ENCODE measurements at regions not wholly inside any gene's neighbourhood (a gene's known extent, or its start where the extent isn't known, plus 50 kb on each side); places are given as distances from the start of the nearest gene placed in this dataset.

DNA sequence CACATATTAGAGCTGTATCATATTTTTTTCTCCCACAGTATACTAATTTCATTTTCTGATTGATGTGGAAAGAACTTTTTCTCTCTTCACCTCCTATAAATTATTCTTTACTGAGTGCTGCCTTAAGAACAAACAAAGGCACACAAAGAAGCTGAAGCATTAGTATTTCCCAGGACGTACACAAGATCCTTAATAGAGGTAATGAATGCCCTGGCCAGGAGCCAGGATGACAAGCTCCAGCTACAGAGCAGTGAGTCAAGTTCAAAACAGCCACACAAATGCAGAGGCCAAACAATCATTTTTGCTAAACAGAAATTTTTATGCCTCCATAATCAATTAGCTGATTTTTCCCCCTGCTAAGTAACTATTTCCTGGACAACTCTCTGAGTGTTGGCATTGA lies 639.6 kb downstream of the EPHA7 start:
- no peak for TF ChIP-seq POLR2A (IDR thresholded peaks at IDR 0.05)
- TF ChIP-seq, protein P1, sequence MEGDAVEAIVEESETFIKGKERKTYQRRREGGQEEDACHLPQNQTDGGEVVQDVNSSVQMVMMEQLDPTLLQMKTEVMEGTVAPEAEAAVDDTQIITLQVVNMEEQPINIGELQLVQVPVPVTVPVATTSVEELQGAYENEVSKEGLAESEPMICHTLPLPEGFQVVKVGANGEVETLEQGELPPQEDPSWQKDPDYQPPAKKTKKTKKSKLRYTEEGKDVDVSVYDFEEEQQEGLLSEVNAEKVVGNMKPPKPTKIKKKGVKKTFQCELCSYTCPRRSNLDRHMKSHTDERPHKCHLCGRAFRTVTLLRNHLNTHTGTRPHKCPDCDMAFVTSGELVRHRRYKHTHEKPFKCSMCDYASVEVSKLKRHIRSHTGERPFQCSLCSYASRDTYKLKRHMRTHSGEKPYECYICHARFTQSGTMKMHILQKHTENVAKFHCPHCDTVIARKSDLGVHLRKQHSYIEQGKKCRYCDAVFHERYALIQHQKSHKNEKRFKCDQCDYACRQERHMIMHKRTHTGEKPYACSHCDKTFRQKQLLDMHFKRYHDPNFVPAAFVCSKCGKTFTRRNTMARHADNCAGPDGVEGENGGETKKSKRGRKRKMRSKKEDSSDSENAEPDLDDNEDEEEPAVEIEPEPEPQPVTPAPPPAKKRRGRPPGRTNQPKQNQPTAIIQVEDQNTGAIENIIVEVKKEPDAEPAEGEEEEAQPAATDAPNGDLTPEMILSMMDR (IDR thresholded peaks at IDR 0.05) = no peak

Measured in thyroid gland (tissue), 4 donors.